HCT116 (cell line): ENCODE measurements at regions not wholly inside any gene's neighbourhood (a gene's known extent, or its start where the extent isn't known, plus 50 kb on each side); places are given as distances from the start of the nearest gene placed in this dataset.
"Not testable (repeated sequence)": the region's sequence is repeated elsewhere in the genome, so short reads cannot be mapped to it uniquely, and the experiment has no call there.

ENCODE experiments used
- EZH2 ChIP-seq: fragments of 200-600 bp; sonication (generic); IDR thresholded peaks from 2 replicates; pipeline ENCODE4 v1.6.1; 2017; ENCODE audit warnings: antibody characterized with exemption, mixed run types
- POLR2A ChIP-seq: IDR thresholded peaks from 2 replicates; pipeline ENCODE4 v1.7.0; 2011; ENCODE audit warnings: borderline replicate concordance; ENCODE audit not compliant: insufficient read depth, insufficient read length; ENCODE audit errors: extremely low read depth
- POLR2AphosphoS5 ChIP-seq: IDR thresholded peaks from 2 replicates; pipeline ENCODE4 v1.6.1; 2011; ENCODE audit warnings: mild to moderate bottlenecking, low read depth, low read length, moderate library complexity
- RAD21 ChIP-seq: IDR thresholded peaks from 2 replicates; pipeline ENCODE4 v1.6.1; 2012; ENCODE audit warnings: low read depth, mild to moderate bottlenecking
- SRF ChIP-seq: IDR thresholded peaks from 2 replicates; pipeline ENCODE4 v1.6.1; 2012; ENCODE audit warnings: low read depth
- YY1 ChIP-seq: IDR thresholded peaks from 2 replicates; pipeline ENCODE4 v1.6.1; 2011; ENCODE audit warnings: low read length, low read depth, moderate library complexity, mild to moderate bottlenecking; ENCODE audit not compliant: insufficient replicate concordance; ENCODE audit errors: extremely low read depth
- TF ChIP-seq, protein P1 (sequence below), 3 experiments: fragments of 200-600 bp in 1 of 3; sonication (generic) in 1 of 3; IDR thresholded peaks in 2 of 3; conservative IDR thresholded peaks in 1 of 3; 2 replicates each; pipeline ENCODE4 v1.5.1; 2012 to 2017; ENCODE audit warnings: low read depth in 2 of 3, low read length in 2 of 3, antibody characterized with exemption in 1 of 3, borderline replicate concordance in 1 of 3, control low read depth in 1 of 3, mild to moderate bottlenecking in 1 of 3, mixed read lengths in 1 of 3, mixed run types in 1 of 3, moderate library complexity in 1 of 3; ENCODE audit not compliant: insufficient read depth in 1 of 3
- TF ChIP-seq, protein P2 (sequence below): IDR thresholded peaks from 2 replicates; pipeline ENCODE4 v1.6.1; 2012; ENCODE audit warnings: low read depth
- TF ChIP-seq, protein P3 (sequence below): IDR thresholded peaks from 2 replicates; pipeline ENCODE4 v1.6.1; 2011; ENCODE audit warnings: mild to moderate bottlenecking, low read length, moderate library complexity; ENCODE audit not compliant: insufficient replicate concordance; ENCODE audit errors: extremely low read depth

DNA sequence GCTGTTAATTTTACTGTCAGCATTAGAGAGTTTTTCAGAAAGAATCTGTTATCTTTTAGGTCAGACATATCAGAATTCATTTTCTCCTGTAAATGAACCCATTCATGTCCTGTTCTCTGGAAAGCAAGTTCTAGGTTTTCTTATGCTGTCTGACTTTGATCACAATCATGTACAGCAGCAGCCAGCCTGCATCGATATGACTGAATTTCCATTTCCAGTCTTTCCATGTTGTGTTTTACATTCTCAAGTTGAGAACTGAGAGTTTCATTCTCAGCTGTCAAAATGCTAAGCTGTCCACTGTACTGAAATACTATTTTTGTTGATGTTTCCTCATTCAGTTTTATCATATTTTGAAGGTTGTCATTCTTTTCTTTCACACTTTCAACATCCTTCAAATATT is 103.3 kb upstream of the VOPP1 start:
- TF ChIP-seq, protein P1, sequence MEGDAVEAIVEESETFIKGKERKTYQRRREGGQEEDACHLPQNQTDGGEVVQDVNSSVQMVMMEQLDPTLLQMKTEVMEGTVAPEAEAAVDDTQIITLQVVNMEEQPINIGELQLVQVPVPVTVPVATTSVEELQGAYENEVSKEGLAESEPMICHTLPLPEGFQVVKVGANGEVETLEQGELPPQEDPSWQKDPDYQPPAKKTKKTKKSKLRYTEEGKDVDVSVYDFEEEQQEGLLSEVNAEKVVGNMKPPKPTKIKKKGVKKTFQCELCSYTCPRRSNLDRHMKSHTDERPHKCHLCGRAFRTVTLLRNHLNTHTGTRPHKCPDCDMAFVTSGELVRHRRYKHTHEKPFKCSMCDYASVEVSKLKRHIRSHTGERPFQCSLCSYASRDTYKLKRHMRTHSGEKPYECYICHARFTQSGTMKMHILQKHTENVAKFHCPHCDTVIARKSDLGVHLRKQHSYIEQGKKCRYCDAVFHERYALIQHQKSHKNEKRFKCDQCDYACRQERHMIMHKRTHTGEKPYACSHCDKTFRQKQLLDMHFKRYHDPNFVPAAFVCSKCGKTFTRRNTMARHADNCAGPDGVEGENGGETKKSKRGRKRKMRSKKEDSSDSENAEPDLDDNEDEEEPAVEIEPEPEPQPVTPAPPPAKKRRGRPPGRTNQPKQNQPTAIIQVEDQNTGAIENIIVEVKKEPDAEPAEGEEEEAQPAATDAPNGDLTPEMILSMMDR (IDR thresholded peaks at IDR 0.05 in 2 of 3, conservative IDR thresholded peaks at IDR 0.05 in 1 of 3; ENCODE audit: borderline replicate concordance in 1 of 3, insufficient read depth in 1 of 3, low read depth in 2 of 3, low read length in 2 of 3) = not testable (repeated sequence)
- TF ChIP-seq POLR2A, POLR2AphosphoS5, RAD21, EZH2, SRF, YY1: not testable (repeated sequence)
- TF ChIP-seq, protein P2, sequence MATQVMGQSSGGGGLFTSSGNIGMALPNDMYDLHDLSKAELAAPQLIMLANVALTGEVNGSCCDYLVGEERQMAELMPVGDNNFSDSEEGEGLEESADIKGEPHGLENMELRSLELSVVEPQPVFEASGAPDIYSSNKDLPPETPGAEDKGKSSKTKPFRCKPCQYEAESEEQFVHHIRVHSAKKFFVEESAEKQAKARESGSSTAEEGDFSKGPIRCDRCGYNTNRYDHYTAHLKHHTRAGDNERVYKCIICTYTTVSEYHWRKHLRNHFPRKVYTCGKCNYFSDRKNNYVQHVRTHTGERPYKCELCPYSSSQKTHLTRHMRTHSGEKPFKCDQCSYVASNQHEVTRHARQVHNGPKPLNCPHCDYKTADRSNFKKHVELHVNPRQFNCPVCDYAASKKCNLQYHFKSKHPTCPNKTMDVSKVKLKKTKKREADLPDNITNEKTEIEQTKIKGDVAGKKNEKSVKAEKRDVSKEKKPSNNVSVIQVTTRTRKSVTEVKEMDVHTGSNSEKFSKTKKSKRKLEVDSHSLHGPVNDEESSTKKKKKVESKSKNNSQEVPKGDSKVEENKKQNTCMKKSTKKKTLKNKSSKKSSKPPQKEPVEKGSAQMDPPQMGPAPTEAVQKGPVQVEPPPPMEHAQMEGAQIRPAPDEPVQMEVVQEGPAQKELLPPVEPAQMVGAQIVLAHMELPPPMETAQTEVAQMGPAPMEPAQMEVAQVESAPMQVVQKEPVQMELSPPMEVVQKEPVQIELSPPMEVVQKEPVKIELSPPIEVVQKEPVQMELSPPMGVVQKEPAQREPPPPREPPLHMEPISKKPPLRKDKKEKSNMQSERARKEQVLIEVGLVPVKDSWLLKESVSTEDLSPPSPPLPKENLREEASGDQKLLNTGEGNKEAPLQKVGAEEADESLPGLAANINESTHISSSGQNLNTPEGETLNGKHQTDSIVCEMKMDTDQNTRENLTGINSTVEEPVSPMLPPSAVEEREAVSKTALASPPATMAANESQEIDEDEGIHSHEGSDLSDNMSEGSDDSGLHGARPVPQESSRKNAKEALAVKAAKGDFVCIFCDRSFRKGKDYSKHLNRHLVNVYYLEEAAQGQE = not testable (repeated sequence)
- TF ChIP-seq, protein P3, sequence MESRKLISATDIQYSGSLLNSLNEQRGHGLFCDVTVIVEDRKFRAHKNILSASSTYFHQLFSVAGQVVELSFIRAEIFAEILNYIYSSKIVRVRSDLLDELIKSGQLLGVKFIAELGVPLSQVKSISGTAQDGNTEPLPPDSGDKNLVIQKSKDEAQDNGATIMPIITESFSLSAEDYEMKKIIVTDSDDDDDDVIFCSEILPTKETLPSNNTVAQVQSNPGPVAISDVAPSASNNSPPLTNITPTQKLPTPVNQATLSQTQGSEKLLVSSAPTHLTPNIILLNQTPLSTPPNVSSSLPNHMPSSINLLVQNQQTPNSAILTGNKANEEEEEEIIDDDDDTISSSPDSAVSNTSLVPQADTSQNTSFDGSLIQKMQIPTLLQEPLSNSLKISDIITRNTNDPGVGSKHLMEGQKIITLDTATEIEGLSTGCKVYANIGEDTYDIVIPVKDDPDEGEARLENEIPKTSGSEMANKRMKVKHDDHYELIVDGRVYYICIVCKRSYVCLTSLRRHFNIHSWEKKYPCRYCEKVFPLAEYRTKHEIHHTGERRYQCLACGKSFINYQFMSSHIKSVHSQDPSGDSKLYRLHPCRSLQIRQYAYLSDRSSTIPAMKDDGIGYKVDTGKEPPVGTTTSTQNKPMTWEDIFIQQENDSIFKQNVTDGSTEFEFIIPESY = not testable (repeated sequence)
